AG04450 (cell line): ENCODE measurements at regions not wholly inside any gene's neighbourhood (a gene's known extent, or its start where the extent isn't known, plus 50 kb on each side); places are given as distances from the start of the nearest gene placed in this dataset.

Experiments
- CTCF ChIA-PET: fragments of 300-600, 350-600 bp; formaldehyde crosslinking; extraction: SDS; loops from one replicate; lab custom pipeline; 2022; ENCODE audit warnings: antibody characterized with exemption, inconsistent platforms; lab: Charles Lee
- POLR2A ChIA-PET: fragments of 350-600 bp; formaldehyde crosslinking; extraction: SDS; loops from one replicate; lab custom pipeline; 2021; ENCODE audit warnings: antibody characterized with exemption, inconsistent platforms; lab: Yijun Ruan, JAX
- DNase-seq: peaks from one replicate; pipeline ENCODE4 v3.0.0-alpha.2; 2011; ENCODE audit warnings: low read depth, low spot score
- H3K27ac ChIP-seq: one replicate; pipeline ENCODE4 v1.5.1; 2012; ENCODE audit warnings: low read depth, low read length, control low read depth
- H3K27me3 ChIP-seq: one replicate; pipeline ENCODE4 v1.6.0; 2012; ENCODE audit warnings: low read length; ENCODE audit not compliant: control insufficient read depth, insufficient read depth
- H3K4me3 ChIP-seq: 2 replicates; pipeline ENCODE4 v1.5.1; 2011; ENCODE audit warnings: mild to moderate bottlenecking, low read depth, low read length, control low read depth
- H3K9me3 ChIP-seq: 2 replicates; pipeline ENCODE4 v1.5.1; 2012; ENCODE audit warnings: low read length; ENCODE audit not compliant: control insufficient read depth, insufficient read depth
- TF ChIP-seq, protein P1 (sequence below): IDR thresholded peaks from 2 replicates; pipeline ENCODE4 v1.5.1; 2011; ENCODE audit warnings: low read depth, low read length, control low read depth, inconsistent platforms

DNA sequence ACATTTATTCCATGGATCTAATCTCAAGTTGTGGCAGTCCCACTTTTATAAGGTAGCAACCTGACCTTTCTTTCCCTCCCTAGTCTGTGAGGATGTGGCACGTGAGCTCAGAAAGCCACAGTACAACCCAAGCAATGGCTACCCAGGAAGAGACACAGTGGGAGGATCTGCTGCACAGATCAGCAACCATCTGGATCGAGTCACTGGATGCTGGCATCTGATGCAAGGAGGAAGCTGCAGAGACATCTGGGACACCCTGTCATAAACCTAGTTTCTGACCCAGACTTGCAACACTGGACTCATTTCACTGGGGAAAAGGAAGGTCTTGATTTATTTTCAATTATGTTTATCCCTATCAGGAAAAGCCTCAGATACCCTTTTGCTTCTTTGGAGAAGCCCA, 327.1 kb downstream of the PAPSS1 start:
- Histone ChIP-seq H3K27ac (no peak overlapping the region), H3K9me3 (no peaks in the 10 kb centered on the region), H3K4me3 (no peak overlapping the region), H3K27me3 (no peaks in the 10 kb centered on the region)
- TF ChIP-seq, protein P1, sequence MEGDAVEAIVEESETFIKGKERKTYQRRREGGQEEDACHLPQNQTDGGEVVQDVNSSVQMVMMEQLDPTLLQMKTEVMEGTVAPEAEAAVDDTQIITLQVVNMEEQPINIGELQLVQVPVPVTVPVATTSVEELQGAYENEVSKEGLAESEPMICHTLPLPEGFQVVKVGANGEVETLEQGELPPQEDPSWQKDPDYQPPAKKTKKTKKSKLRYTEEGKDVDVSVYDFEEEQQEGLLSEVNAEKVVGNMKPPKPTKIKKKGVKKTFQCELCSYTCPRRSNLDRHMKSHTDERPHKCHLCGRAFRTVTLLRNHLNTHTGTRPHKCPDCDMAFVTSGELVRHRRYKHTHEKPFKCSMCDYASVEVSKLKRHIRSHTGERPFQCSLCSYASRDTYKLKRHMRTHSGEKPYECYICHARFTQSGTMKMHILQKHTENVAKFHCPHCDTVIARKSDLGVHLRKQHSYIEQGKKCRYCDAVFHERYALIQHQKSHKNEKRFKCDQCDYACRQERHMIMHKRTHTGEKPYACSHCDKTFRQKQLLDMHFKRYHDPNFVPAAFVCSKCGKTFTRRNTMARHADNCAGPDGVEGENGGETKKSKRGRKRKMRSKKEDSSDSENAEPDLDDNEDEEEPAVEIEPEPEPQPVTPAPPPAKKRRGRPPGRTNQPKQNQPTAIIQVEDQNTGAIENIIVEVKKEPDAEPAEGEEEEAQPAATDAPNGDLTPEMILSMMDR, result no peak
- ChIA-PET POLR2A (no interaction called here), CTCF (interaction anchor here (1.3 kb wide), 1 partner anchor 273 kb away, joined by 3 read pairs; no protein-coding TSS in a partner anchor)
- DNase-seq, result no peak

DNA sequence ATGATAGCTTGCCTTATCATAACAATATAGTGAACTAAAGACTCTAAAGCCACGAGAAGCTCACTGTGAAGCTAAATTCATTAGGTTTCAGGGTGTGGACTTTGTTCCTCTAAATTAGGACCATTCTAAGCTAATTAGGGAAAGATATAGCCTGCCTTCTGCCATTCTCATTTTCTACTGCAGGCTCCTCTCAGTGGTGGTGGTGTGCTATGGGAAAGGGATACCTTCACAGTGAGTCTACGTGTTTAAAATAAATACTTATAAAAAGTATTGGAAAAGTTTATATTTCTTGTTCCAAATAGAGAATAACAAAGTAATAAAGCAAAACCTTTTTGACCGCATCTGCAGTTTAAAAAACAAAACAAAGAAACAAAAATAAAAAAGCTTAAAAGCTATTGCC, 327.7 kb downstream of the PAPSS1 start:
- DNase-seq, result no peak
- TF ChIP-seq, protein P1, result no peak
- H3K27me3 ChIP-seq, result no peaks in the 10 kb centered on the region
- no peak overlapping the region for H3K4me3 ChIP-seq
- POLR2A ChIA-PET, result no interaction called here
- CTCF ChIA-PET, result interaction anchor here (1.3 kb wide), 1 partner anchor 274 kb away, joined by 3 read pairs; no protein-coding TSS in a partner anchor
- H3K27ac ChIP-seq, result no peak overlapping the region
- H3K9me3 ChIP-seq, result no peaks in the 10 kb centered on the region

DNA sequence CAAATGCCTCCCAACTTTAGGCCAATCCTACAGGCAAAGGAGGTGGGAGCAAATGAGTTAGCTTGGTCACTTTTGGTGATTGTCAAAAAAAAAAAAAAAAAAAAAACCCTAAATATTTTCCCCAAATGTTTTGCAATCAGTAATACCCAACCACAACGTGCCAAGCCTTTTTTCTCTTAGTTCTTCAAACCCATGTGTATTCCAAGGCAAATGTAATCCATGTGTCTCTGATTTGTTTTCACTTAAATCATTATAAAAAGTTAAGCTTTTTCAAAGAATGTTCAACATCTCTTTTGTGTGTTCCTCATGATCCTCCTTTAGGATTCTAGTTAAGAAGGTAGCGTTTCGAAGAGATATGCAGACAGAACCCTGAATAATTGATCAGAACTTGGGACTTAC, 328.4 kb downstream of the PAPSS1 start:
- H3K9me3 ChIP-seq, result no peaks in the 10 kb centered on the region
- ChIA-PET POLR2A (no interaction called here), CTCF (no interaction called here)
- no peak overlapping the region for H3K4me3 ChIP-seq
- DNase-seq, result no peak
- no peaks in the 10 kb centered on the region for H3K27me3 ChIP-seq
- no peak overlapping the region for H3K27ac ChIP-seq
- TF ChIP-seq, protein P1, result no peak

DNA sequence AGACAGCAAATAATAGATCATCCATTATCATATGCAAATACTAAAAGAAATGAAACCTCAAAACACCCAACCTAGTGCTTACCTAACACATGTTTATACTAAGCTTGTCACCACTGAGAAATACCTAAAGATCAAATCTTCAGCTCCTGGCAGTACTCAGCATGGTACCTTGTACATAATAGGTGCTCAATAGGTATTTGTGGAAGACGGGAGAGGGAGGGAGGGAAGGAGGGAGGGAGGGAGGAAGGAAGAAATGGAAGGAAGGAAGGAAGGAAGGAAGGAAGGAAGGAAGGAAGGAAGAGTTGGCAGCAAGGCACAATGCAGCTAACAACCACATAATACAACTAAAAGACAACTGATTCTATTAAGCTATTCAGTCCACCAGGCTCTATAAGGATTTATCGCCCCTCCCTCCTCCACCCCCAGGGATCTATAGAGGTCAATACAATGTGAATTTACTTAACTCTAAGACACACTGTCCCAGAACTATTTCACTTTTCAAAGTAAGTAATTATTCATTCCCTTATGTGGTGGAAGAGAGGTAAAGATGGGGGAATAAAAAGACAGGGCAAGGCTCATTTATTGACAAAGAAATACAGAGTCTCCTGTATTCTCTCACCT, 328.9 kb downstream of the PAPSS1 start:
- Histone ChIP-seq H3K9me3 (no peaks in the 10 kb centered on the region), H3K27me3 (no peaks in the 10 kb centered on the region), H3K27ac (no peak overlapping the region), H3K4me3 (no peak overlapping the region)
- ChIA-PET POLR2A (no interaction called here), CTCF (no interaction called here)
- DNase-seq, result no peak
- TF ChIP-seq, protein P1, result no peak

DNA sequence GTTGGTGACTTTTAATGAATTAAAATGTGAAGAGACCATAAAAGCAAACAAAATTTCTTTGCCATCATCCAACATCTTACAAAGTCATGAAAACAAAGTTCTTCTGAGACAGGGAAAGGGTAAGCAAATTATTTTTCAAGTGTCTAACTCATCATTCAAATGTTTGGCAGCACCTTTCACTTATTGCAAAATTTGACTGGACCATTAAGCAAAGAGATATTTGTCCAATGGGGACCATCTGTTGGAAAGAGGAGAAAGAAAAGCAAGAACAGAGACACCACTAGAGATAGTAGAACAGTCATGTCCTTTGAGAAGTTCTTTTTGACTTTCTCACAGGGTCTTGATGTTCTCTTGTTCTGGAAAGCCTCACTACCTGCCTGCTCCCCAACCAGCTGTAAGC, 330.1 kb downstream of the PAPSS1 start:
- no peak for DNase-seq
- Histone ChIP-seq H3K27me3 (no peaks in the 10 kb centered on the region), H3K9me3 (no peaks in the 10 kb centered on the region), H3K27ac (no peak overlapping the region), H3K4me3 (no peak overlapping the region)
- POLR2A ChIA-PET, result no interaction called here
- CTCF ChIA-PET, result interaction anchor here (0.5 kb wide), 1 partner anchor 1061 kb away, joined by 4 read pairs; no protein-coding TSS in a partner anchor
- TF ChIP-seq, protein P1, result no peak
